Cardiac muscle cell (in vitro differentiated cells and primary cell): ENCODE measurements at regions not wholly inside any gene's neighbourhood (a gene's known extent, or its start where the extent isn't known, plus 50 kb on each side); places are given as distances from the start of the nearest gene placed in this dataset.

Experiments used
- DNase-seq, 2 donors: peaks; one replicate each; pipeline versions ENCODE4 v3.0.0 to v3.0.0-alpha.2; 2010 to 2017; ENCODE audit warnings: low read depth in 1 of 2, low spot score in 1 of 2
- H3K27ac ChIP-seq: fragments of 200-600 bp; sonication (generic); 2 replicates; pipeline ENCODE4 v1.5.1; 2016
- H3K27me3 ChIP-seq: fragments of 200-600 bp; sonication (generic); 2 replicates; pipeline ENCODE4 v1.6.0; 2016; ENCODE audit warnings: control low read depth
- H3K36me3 ChIP-seq: fragments of 200-600 bp; sonication (generic); 2 replicates; pipeline ENCODE4 v1.5.1; 2016; ENCODE audit warnings: control low read depth
- H3K4me1 ChIP-seq: fragments of 200-600 bp; sonication (generic); 2 replicates; pipeline ENCODE4 v1.8.1; 2017; ENCODE audit warnings: low read depth, mild to moderate bottlenecking, mixed run types
- H3K4me3 ChIP-seq: fragments of 200-600 bp; sonication (generic); 2 replicates; pipeline ENCODE4 v1.5.1; 2016; ENCODE audit warnings: mild to moderate bottlenecking
- H3K9me3 ChIP-seq: fragments of 200-600 bp; sonication (generic); 2 replicates; pipeline ENCODE4 v1.5.1; 2017; ENCODE audit warnings: low read depth, mild to moderate bottlenecking, control low read depth
- TF ChIP-seq, protein P1 (sequence below): IDR thresholded peaks from 2 replicates; pipeline ENCODE4 v1.5.1; 2012; ENCODE audit warnings: low read depth, mild to moderate bottlenecking, low read length

DNA sequence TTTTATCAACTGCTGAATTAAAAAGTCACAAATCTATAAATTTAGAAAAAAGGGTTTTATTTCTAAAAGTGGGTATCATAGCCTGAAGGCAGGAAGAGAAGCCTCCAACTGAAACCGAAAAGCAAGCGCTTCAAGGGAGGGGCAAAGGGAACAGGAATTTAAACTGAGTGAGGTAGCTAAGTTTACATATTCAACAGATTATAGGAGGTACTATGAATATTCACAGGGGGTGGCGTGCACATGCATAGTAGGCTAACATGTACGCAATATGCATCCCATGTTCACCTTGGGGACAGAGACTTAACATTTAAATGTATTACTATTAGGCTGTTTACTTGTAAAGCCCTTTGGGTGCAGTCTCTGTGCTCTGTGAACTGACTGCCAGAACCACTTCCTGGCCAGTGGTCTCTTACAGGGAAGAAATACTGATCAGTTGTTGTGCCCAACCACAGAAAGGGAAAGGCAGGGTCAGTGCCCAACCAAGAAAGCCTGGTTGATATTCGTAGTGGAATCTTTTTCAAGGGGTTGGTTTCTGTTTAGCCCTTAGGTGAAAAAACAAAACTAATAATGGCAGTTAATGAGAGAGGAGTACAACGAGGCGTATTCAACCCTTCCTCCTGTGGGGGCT is 168.7 kb upstream of the GALNTL6 start:
- H3K27me3 ChIP-seq: no peaks in the 10 kb centered on the region
- no peak overlapping the region for H3K4me3 ChIP-seq
- TF ChIP-seq, protein P1, sequence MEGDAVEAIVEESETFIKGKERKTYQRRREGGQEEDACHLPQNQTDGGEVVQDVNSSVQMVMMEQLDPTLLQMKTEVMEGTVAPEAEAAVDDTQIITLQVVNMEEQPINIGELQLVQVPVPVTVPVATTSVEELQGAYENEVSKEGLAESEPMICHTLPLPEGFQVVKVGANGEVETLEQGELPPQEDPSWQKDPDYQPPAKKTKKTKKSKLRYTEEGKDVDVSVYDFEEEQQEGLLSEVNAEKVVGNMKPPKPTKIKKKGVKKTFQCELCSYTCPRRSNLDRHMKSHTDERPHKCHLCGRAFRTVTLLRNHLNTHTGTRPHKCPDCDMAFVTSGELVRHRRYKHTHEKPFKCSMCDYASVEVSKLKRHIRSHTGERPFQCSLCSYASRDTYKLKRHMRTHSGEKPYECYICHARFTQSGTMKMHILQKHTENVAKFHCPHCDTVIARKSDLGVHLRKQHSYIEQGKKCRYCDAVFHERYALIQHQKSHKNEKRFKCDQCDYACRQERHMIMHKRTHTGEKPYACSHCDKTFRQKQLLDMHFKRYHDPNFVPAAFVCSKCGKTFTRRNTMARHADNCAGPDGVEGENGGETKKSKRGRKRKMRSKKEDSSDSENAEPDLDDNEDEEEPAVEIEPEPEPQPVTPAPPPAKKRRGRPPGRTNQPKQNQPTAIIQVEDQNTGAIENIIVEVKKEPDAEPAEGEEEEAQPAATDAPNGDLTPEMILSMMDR: no peak
- H3K27ac ChIP-seq: no peak overlapping the region
- no peaks in the 10 kb centered on the region for H3K9me3 ChIP-seq
- no peak for DNase-seq
- H3K36me3 ChIP-seq: no peaks in the 10 kb centered on the region
- H3K4me1 ChIP-seq: no peaks in the 10 kb centered on the region

DNA sequence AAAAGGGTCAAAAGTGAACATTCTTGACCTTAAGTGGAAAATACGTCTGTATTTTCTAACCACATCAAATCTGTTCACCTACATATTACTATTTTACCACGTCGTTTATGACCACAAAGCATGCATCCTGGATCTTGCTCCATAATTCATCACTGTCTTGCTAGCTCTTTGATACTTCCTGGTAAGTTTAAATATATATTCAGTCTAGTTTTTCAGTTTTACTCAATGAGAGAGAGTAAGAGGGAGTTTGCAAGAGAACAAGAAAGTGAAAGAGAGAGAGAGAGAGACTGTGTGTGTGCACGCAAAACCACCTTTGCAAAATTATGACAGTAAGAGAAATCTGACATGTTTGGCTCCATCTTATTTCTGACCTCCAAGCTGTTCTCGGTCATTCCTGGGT is 173.7 kb upstream of the GALNTL6 start:
- DNase-seq: no peak
- no peaks in the 10 kb centered on the region for H3K27me3 ChIP-seq
- H3K4me1 ChIP-seq: no peaks in the 10 kb centered on the region
- TF ChIP-seq, protein P1: no peak
- H3K27ac ChIP-seq: no peak overlapping the region
- H3K36me3 ChIP-seq: no peaks in the 10 kb centered on the region
- no peaks in the 10 kb centered on the region for H3K9me3 ChIP-seq
- H3K4me3 ChIP-seq: no peak overlapping the region

DNA sequence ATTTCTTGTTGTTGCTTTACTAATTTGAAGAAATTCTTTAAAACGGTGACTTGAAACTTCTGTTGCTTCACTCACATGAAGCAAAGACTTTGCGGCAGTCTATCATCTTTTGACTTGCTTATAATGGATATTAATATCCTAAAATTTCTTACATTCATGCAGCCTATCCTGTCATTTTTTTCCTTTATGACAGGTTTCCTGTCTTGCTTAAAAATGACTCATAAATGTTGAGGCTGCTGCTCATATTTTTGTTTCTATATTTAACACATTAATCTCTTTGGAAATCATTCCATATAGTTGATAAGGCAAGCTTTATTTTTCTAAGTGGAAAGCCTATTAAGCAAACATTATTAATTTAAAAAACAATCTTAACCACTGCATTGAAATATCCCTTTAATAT is 176.6 kb upstream of the GALNTL6 start:
- no peak overlapping the region for H3K4me3 ChIP-seq
- H3K9me3 ChIP-seq: no peaks in the 10 kb centered on the region
- H3K27ac ChIP-seq: no peak overlapping the region
- TF ChIP-seq, protein P1: no peak
- no peak for DNase-seq
- H3K4me1 ChIP-seq: no peaks in the 10 kb centered on the region
- H3K27me3 ChIP-seq: no peaks in the 10 kb centered on the region
- no peaks in the 10 kb centered on the region for H3K36me3 ChIP-seq

DNA sequence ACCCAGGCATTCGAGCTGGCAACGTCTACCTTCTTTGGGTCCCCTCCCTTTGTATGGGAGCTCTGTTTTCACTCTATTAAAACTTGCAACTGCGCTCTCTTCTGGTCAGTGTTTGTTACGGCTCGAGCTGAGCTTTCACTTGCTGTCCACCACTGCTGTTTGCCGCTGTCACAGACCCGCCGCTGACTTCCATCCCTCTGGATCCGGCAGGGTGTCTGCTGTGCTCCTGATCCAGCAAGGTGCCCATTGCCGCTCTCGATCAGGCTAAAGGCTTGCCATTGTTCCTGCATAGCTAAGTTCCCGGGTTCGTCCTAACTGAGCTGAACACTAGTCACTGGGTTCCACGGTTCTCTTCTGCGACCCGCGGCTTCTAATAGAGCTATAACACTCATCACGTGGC is 183.5 kb upstream of the GALNTL6 start:
- no peaks in the 10 kb centered on the region for H3K9me3 ChIP-seq
- TF ChIP-seq, protein P1: no peak
- H3K27ac ChIP-seq: no peak overlapping the region
- no peak for DNase-seq
- no peaks in the 10 kb centered on the region for H3K36me3 ChIP-seq
- H3K27me3 ChIP-seq: no peaks in the 10 kb centered on the region
- no peak overlapping the region for H3K4me3 ChIP-seq
- H3K4me1 ChIP-seq: no peaks in the 10 kb centered on the region

DNA sequence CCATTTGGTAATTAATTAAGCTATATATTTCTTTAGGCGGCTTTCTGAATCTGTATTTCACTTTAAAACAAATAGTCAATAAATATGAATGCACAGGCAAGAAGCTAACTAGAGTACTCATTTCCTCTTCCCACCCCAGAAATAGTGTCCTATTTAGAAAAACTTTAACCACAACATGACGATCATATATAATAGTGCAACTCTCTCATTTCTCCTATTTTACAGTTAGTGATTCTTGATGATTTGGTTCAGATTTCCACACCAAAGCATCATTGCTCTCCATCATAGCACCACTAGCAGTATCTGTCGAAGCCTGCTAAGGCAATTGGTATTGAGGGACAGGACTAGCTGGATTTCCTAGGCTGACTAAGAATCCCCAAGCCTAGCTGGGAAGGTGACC is 184.0 kb upstream of the GALNTL6 start:
- DNase-seq: no peak
- Histone ChIP-seq H3K36me3 (no peaks in the 10 kb centered on the region), H3K4me1 (no peaks in the 10 kb centered on the region), H3K9me3 (no peaks in the 10 kb centered on the region), H3K27ac (no peak overlapping the region), H3K27me3 (no peaks in the 10 kb centered on the region), H3K4me3 (no peak overlapping the region)
- TF ChIP-seq, protein P1: no peak

DNA sequence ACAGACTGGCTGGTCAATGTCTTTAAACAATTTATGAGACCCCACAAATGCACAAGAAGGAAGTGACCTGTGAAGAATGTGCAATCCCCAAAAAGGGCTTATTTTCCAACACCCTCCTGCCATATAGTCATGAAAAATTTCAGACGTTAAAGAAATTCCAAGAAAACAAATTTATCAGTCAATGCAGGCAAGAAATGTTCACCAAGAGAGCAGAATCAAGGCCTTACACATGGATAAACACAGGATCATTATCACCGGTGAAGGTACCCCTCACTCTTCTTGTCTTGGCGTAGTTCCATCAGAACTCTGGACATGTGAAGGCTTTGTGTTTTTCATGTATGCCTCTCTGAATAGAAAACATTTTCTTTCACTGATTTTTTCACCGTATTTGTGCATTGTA is 186.7 kb upstream of the GALNTL6 start:
- Histone ChIP-seq H3K27ac (no peak overlapping the region), H3K4me3 (no peak overlapping the region), H3K27me3 (no peaks in the 10 kb centered on the region), H3K36me3 (no peaks in the 10 kb centered on the region), H3K4me1 (no peaks in the 10 kb centered on the region), H3K9me3 (no peaks in the 10 kb centered on the region)
- DNase-seq: no peak
- TF ChIP-seq, protein P1: no peak
